ENCODE measurements at regions not wholly inside any gene's neighbourhood (a gene's known extent, or its start where the extent isn't known, plus 50 kb on each side); places are given as distances from the start of the nearest gene placed in this dataset.

GRCh38 chr3:5278666-5279065 is 91.2 kb downstream of the EDEM1 start:
- ATAC-seq, result no peak
- TF ChIP-seq GLIS3 (CRISPR knock-in tag; IDR thresholded peaks at IDR 0.05) (no peak), ARNTL (CRISPR knock-in tag; IDR thresholded peaks at IDR 0.05; ENCODE audit: borderline replicate concordance, low read depth) (no peak), RARB (CRISPR knock-in tag; IDR thresholded peaks at IDR 0.05) (no peak), SNAI2 (CRISPR knock-in tag; IDR thresholded peaks at IDR 0.05) (no peak), OSR1 (CRISPR knock-in tag; IDR thresholded peaks at IDR 0.05) (no peak), ESRRG (CRISPR knock-in tag; IDR thresholded peaks at IDR 0.05) (no peak), ZNF565 (CRISPR knock-in tag; conservative IDR thresholded peaks at IDR 0.05; ENCODE audit: low read depth) (no peak), ZNF70 (CRISPR knock-in tag; IDR thresholded peaks at IDR 0.05) (no peak), CSDC2 (CRISPR knock-in tag; IDR thresholded peaks at IDR 0.05) (no peak), TOX (CRISPR knock-in tag; IDR thresholded peaks at IDR 0.05; ENCODE audit: borderline replicate concordance) (no peak), PATZ1 (CRISPR knock-in tag; IDR thresholded peaks at IDR 0.05; ENCODE audit: borderline replicate concordance) (no peak)

- no peak for TF ChIP-seq PATZ1 (CRISPR knock-in tag; IDR thresholded peaks at IDR 0.05; ENCODE audit: borderline replicate concordance)
- TF ChIP-seq ESRRG (CRISPR knock-in tag; IDR thresholded peaks at IDR 0.05), result no peak
- no peak for TF ChIP-seq OSR1 (CRISPR knock-in tag; IDR thresholded peaks at IDR 0.05)
- TF ChIP-seq SNAI2 (CRISPR knock-in tag; IDR thresholded peaks at IDR 0.05), result no peak
- TF ChIP-seq BACH2 (CRISPR knock-in tag; IDR thresholded peaks at IDR 0.05; ENCODE audit: borderline replicate concordance), result no peak
- TF ChIP-seq, protein P1, sequence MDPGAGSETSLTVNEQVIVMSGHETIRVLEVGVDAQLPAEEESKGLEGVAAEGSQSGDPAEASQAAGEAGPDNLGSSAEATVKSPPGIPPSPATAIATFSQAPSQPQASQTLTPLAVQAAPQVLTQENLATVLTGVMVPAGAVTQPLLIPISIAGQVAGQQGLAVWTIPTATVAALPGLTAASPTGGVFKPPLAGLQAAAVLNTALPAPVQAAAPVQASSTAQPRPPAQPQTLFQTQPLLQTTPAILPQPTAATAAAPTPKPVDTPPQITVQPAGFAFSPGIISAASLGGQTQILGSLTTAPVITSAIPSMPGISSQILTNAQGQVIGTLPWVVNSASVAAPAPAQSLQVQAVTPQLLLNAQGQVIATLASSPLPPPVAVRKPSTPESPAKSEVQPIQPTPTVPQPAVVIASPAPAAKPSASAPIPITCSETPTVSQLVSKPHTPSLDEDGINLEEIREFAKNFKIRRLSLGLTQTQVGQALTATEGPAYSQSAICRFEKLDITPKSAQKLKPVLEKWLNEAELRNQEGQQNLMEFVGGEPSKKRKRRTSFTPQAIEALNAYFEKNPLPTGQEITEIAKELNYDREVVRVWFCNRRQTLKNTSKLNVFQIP (CRISPR knock-in tag; IDR thresholded peaks at IDR 0.05; ENCODE audit: borderline replicate concordance, low read depth), result no peak
- no peak for TF ChIP-seq GLIS3 (CRISPR knock-in tag; IDR thresholded peaks at IDR 0.05)
- no peak for TF ChIP-seq ZNF8 (CRISPR knock-in tag; IDR thresholded peaks at IDR 0.05)
- TF ChIP-seq ZFP3 (CRISPR knock-in tag; IDR thresholded peaks at IDR 0.05), result no peak
- TF ChIP-seq ZC3H10 (CRISPR knock-in tag; IDR thresholded peaks at IDR 0.05), result no peak
- ATAC-seq, result no peak
These were observed 95.2 kb downstream of the EDEM1 start for GRCh38 chr3:5282703-5283102.

DNA sequence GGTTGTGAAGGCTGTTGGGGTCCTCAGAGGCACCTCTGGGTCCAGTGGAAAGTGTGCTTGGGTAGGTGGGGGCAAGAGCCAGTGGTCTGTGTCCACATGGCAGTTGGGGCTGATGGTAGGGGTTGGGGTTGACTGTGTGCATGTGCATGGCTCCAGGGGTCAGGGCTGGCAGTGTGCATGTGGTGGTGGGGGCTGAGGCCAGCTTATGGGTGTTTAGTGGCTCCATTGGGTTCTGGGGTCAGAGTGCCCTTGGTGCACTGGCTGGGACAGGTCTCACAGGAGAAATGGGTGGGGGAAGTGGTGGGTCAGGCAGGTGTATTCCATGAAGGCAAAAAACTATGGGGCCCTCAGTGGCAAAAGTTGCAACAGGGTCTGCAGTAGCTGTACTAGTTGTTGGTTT is 97.9 kb downstream of the EDEM1 start:
- TF ChIP-seq ZFP3 (CRISPR knock-in tag; IDR thresholded peaks at IDR 0.05), result no peak
- no peak for TF ChIP-seq ZNF70 (CRISPR knock-in tag; IDR thresholded peaks at IDR 0.05)
- TF ChIP-seq, protein P2, sequence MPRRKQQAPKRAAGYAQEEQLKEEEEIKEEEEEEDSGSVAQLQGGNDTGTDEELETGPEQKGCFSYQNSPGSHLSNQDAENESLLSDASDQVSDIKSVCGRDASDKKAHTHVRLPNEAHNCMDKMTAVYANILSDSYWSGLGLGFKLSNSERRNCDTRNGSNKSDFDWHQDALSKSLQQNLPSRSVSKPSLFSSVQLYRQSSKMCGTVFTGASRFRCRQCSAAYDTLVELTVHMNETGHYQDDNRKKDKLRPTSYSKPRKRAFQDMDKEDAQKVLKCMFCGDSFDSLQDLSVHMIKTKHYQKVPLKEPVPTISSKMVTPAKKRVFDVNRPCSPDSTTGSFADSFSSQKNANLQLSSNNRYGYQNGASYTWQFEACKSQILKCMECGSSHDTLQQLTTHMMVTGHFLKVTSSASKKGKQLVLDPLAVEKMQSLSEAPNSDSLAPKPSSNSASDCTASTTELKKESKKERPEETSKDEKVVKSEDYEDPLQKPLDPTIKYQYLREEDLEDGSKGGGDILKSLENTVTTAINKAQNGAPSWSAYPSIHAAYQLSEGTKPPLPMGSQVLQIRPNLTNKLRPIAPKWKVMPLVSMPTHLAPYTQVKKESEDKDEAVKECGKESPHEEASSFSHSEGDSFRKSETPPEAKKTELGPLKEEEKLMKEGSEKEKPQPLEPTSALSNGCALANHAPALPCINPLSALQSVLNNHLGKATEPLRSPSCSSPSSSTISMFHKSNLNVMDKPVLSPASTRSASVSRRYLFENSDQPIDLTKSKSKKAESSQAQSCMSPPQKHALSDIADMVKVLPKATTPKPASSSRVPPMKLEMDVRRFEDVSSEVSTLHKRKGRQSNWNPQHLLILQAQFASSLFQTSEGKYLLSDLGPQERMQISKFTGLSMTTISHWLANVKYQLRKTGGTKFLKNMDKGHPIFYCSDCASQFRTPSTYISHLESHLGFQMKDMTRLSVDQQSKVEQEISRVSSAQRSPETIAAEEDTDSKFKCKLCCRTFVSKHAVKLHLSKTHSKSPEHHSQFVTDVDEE (CRISPR knock-in tag; IDR thresholded peaks at IDR 0.05), result no peak
- TF ChIP-seq SNAI2 (CRISPR knock-in tag; IDR thresholded peaks at IDR 0.05), result no peak
- TF ChIP-seq RARB (CRISPR knock-in tag; IDR thresholded peaks at IDR 0.05), result no peak
- TF ChIP-seq ESRRG (CRISPR knock-in tag; IDR thresholded peaks at IDR 0.05), result no peak
- no peak for TF ChIP-seq ISL1 (CRISPR knock-in tag; IDR thresholded peaks at IDR 0.05)
- TF ChIP-seq PATZ1 (CRISPR knock-in tag; IDR thresholded peaks at IDR 0.05; ENCODE audit: borderline replicate concordance), result no peak
- TF ChIP-seq CREB5 (CRISPR knock-in tag; IDR thresholded peaks at IDR 0.05; ENCODE audit: low read depth), result no peak
- TF ChIP-seq ZNF565 (CRISPR knock-in tag; conservative IDR thresholded peaks at IDR 0.05; ENCODE audit: low read depth), result no peak
- TF ChIP-seq ZC3H10 (CRISPR knock-in tag; IDR thresholded peaks at IDR 0.05), result no peak
- TF ChIP-seq ZNF8 (CRISPR knock-in tag; IDR thresholded peaks at IDR 0.05), result no peak
- no peak for TF ChIP-seq CSRNP3 (CRISPR knock-in tag; IDR thresholded peaks at IDR 0.05)
- no peak for ATAC-seq
